ENCODE measurements at regions not wholly inside any gene's neighbourhood (a gene's known extent, or its start where the extent isn't known, plus 50 kb on each side); places are given as distances from the start of the nearest gene placed in this dataset.

DNA sequence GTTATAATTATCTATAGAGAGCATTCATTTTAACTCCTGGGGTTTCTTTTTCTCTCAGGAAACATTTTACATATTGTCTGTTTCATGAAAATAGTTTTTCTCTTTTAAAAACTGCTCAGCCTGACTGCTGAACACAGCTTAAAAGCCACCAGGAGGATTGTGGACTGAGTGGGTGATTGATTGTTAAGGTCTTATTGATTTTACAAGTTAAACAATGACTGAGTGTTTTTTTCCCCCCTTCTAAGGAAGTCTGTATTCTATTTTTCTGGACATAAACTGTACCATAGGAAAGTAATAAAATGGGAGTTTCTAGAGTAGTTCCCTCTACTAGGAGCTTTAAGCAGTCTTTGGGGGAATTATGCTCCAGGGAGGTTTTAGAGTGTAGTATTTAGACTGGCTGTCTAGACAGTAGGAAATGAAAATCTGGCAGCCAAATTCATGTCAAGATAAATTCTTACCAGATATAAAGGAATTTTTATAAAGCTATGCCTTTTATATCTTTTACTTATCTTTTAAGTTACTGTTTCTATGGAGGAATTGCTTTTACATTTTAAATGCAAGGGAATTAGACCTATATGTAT lies 463.9 kb downstream of the PRR16 start:
- TF ChIP-seq, protein P1, sequence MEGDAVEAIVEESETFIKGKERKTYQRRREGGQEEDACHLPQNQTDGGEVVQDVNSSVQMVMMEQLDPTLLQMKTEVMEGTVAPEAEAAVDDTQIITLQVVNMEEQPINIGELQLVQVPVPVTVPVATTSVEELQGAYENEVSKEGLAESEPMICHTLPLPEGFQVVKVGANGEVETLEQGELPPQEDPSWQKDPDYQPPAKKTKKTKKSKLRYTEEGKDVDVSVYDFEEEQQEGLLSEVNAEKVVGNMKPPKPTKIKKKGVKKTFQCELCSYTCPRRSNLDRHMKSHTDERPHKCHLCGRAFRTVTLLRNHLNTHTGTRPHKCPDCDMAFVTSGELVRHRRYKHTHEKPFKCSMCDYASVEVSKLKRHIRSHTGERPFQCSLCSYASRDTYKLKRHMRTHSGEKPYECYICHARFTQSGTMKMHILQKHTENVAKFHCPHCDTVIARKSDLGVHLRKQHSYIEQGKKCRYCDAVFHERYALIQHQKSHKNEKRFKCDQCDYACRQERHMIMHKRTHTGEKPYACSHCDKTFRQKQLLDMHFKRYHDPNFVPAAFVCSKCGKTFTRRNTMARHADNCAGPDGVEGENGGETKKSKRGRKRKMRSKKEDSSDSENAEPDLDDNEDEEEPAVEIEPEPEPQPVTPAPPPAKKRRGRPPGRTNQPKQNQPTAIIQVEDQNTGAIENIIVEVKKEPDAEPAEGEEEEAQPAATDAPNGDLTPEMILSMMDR (conservative IDR thresholded peaks at IDR 0.05), result no peak
- TF ChIP-seq ZFX (IDR thresholded peaks at IDR 0.05), result no peak

Data from C4-2B (cell line).